ENCODE measurements at regions not wholly inside any gene's neighbourhood (a gene's known extent, or its start where the extent isn't known, plus 50 kb on each side); places are given as distances from the start of the nearest gene placed in this dataset.

DNA sequence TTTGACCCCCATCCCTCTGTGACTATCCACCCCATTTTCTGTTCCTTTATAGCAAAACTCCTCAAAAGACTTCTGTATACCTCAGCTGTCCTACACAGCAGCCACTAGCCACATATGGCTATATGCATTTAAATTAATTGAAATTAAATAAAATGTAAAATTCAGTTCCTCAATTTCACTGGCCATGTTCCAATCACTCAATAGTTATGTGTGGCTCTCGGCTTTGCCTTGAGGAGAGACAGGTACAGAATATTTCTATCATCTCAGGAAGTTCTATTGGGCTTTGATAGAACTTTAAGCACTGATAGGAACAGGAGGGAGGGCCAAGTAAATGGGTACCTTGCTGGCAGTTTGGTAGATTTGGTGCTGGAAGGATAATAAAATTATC is 280.3 kb upstream of the AMIGO2 start:
- Histone ChIP-seq H3K4me1 (ENCODE audit: control insufficient read depth, insufficient read depth, low read length) (no peaks in the 10 kb centered on the region), H3K27ac (ENCODE audit: extremely low read depth, low read depth, low read length) (no peak overlapping the region), H3K4me3 (ENCODE audit: low read depth, low read length) (no peak overlapping the region), H3K36me3 (ENCODE audit: control insufficient read depth in 2 of 2, insufficient read depth in 1 of 2, low read length in 2 of 2) (no peaks in the 10 kb centered on the region), H3K9me3 (ENCODE audit: control insufficient read depth, insufficient read depth, low read depth, low read length) (no peaks in the 10 kb centered on the region)
- CTCF ChIA-PET: no interaction called here
- POLR2A ChIA-PET: no interaction called here
- TF ChIP-seq, protein P1, sequence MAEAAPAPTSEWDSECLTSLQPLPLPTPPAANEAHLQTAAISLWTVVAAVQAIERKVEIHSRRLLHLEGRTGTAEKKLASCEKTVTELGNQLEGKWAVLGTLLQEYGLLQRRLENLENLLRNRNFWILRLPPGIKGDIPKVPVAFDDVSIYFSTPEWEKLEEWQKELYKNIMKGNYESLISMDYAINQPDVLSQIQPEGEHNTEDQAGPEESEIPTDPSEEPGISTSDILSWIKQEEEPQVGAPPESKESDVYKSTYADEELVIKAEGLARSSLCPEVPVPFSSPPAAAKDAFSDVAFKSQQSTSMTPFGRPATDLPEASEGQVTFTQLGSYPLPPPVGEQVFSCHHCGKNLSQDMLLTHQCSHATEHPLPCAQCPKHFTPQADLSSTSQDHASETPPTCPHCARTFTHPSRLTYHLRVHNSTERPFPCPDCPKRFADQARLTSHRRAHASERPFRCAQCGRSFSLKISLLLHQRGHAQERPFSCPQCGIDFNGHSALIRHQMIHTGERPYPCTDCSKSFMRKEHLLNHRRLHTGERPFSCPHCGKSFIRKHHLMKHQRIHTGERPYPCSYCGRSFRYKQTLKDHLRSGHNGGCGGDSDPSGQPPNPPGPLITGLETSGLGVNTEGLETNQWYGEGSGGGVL (tag by site-specific recombination; IDR thresholded peaks at IDR 0.05): no peak
- TF ChIP-seq ZBTB48 (tag by site-specific recombination; IDR thresholded peaks at IDR 0.05) (no peak), ZNF23 (tag by site-specific recombination; IDR thresholded peaks at IDR 0.05; ENCODE audit: borderline replicate concordance) (no peak), GLI4 (tag by site-specific recombination; IDR thresholded peaks at IDR 0.05) (no peak), ZNF585B (tag by site-specific recombination; IDR thresholded peaks at IDR 0.05) (no peak), ZBTB21 (tag by site-specific recombination; IDR thresholded peaks at IDR 0.05) (no peak), RBAK (tag by site-specific recombination; IDR thresholded peaks at IDR 0.05) (no peak), WT1 (tag by site-specific recombination; IDR thresholded peaks at IDR 0.05) (no peak), ZNF157 (tag by site-specific recombination; IDR thresholded peaks at IDR 0.05) (no peak), ZNF248 (tag by site-specific recombination; IDR thresholded peaks at IDR 0.05) (no peak), ZNF768 (tag by site-specific recombination; IDR thresholded peaks at IDR 0.05) (no peak), ZNF155 (tag by site-specific recombination; IDR thresholded peaks at IDR 0.05) (no peak), ZNF341 (tag by site-specific recombination; IDR thresholded peaks at IDR 0.05; ENCODE audit: low read depth) (no peak), HOXA7 (CRISPR knock-in tag; IDR thresholded peaks at IDR 0.05; ENCODE audit: borderline replicate concordance) (no peak), OVOL3 (tag by site-specific recombination; IDR thresholded peaks at IDR 0.05) (no peak), ZFP3 (tag by site-specific recombination; IDR thresholded peaks at IDR 0.05; ENCODE audit: low read depth) (no peak)
- TF ChIP-seq, protein P2, sequence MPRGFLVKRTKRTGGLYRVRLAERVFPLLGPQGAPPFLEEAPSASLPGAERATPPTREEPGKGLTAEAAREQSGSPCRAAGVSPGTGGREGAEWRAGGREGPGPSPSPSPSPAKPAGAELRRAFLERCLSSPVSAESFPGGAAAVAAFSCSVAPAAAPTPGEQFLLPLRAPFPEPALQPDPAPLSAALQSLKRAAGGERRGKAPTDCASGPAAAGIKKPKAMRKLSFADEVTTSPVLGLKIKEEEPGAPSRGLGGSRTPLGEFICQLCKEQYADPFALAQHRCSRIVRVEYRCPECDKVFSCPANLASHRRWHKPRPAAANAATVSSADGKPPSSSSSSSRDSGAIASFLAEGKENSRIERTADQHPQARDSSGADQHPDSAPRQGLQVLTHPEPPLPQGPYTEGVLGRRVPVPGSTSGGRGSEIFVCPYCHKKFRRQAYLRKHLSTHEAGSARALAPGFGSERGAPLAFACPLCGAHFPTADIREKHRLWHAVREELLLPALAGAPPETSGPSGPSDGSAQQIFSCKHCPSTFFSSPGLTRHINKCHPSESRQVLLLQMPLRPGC (tag by site-specific recombination; IDR thresholded peaks at IDR 0.05): no peak
- TF ChIP-seq, protein P3, sequence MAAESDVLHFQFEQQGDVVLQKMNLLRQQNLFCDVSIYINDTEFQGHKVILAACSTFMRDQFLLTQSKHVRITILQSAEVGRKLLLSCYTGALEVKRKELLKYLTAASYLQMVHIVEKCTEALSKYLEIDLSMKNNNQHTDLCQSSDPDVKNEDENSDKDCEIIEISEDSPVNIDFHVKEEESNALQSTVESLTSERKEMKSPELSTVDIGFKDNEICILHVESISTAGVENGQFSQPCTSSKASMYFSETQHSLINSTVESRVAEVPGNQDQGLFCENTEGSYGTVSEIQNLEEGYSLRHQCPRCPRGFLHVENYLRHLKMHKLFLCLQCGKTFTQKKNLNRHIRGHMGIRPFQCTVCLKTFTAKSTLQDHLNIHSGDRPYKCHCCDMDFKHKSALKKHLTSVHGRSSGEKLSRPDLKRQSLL (tag by site-specific recombination; IDR thresholded peaks at IDR 0.05): no peak
- TF ChIP-seq, protein P4, sequence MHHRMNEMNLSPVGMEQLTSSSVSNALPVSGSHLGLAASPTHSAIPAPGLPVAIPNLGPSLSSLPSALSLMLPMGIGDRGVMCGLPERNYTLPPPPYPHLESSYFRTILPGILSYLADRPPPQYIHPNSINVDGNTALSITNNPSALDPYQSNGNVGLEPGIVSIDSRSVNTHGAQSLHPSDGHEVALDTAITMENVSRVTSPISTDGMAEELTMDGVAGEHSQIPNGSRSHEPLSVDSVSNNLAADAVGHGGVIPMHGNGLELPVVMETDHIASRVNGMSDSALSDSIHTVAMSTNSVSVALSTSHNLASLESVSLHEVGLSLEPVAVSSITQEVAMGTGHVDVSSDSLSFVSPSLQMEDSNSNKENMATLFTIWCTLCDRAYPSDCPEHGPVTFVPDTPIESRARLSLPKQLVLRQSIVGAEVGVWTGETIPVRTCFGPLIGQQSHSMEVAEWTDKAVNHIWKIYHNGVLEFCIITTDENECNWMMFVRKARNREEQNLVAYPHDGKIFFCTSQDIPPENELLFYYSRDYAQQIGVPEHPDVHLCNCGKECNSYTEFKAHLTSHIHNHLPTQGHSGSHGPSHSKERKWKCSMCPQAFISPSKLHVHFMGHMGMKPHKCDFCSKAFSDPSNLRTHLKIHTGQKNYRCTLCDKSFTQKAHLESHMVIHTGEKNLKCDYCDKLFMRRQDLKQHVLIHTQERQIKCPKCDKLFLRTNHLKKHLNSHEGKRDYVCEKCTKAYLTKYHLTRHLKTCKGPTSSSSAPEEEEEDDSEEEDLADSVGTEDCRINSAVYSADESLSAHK (tag by site-specific recombination; IDR thresholded peaks at IDR 0.05): no peak
- TF ChIP-seq, protein P5, sequence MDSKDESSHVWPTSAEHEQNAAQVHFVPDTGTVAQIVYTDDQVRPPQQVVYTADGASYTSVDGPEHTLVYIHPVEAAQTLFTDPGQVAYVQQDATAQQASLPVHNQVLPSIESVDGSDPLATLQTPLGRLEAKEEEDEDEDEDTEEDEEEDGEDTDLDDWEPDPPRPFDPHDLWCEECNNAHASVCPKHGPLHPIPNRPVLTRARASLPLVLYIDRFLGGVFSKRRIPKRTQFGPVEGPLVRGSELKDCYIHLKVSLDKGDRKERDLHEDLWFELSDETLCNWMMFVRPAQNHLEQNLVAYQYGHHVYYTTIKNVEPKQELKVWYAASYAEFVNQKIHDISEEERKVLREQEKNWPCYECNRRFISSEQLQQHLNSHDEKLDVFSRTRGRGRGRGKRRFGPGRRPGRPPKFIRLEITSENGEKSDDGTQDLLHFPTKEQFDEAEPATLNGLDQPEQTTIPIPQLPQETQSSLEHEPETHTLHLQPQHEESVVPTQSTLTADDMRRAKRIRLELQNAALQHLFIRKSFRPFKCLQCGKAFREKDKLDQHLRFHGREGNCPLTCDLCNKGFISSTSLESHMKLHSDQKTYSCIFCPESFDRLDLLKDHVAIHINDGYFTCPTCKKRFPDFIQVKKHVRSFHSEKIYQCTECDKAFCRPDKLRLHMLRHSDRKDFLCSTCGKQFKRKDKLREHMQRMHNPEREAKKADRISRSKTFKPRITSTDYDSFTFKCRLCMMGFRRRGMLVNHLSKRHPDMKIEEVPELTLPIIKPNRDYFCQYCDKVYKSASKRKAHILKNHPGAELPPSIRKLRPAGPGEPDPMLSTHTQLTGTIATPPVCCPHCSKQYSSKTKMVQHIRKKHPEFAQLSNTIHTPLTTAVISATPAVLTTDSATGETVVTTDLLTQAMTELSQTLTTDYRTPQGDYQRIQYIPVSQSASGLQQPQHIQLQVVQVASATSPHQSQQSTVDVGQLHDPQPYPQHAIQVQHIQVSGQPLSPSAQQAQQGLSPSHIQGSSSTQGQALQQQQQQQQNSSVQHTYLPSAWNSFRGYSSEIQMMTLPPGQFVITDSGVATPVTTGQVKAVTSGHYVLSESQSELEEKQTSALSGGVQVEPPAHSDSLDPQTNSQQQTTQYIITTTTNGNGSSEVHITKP (tag by site-specific recombination; IDR thresholded peaks at IDR 0.05): no peak
